ENCODE measurements at regions not wholly inside any gene's neighbourhood (a gene's known extent, or its start where the extent isn't known, plus 50 kb on each side); places are given as distances from the start of the nearest gene placed in this dataset.
A peak's percentile ranks its signal among the peaks of the same experiment; 100 is the strongest.

GRCh38 chr6:159118924-159119323, 50.3 kb upstream of the FNDC1 start:
- DNase-seq: no peak

GRCh38 chr6:159117563-159117962, 51.6 kb upstream of the FNDC1 start:
- DNase-seq: no peak

- peak; percentile 19 to 68 for DNase-seq
Measured at GRCh38 chr6:159117046-159117445, 52.2 kb upstream of the FNDC1 start.

- no peak for DNase-seq
Measured at GRCh38 chr6:159116343-159116742, 52.9 kb upstream of the FNDC1 start.

- peak in 1 of 2 experiments; percentile 31 for DNase-seq
Measured at GRCh38 chr6:159114569-159114968, 54.6 kb upstream of the FNDC1 start.

GRCh38 chr6:159113223-159113622, 56.0 kb upstream of the FNDC1 start:
- DNase-seq: no peak

GRCh38 chr6:159112714-159113113, 56.5 kb upstream of the FNDC1 start:
- no peak for DNase-seq

- DNase-seq: no peak
Measured at GRCh38 chr6:159110748-159111147, 58.5 kb upstream of the FNDC1 start.

GRCh38 chr6:159110013-159110412, 59.2 kb upstream of the FNDC1 start:
- DNase-seq: peak in 1 of 2 experiments; percentile 59

GRCh38 chr6:159109391-159109790, 59.8 kb upstream of the FNDC1 start:
- no peak for DNase-seq

- DNase-seq: no peak
Measured at GRCh38 chr6:159108426-159108985, 60.7 kb upstream of the FNDC1 start.

- no peak for DNase-seq
Measured at GRCh38 chr6:159107451-159108260, 61.5 kb upstream of the FNDC1 start.

- peak in 1 of 2 experiments; percentile 47 for DNase-seq
Measured at GRCh38 chr6:159106627-159107241, 61.9 kb upstream of the TAGAP start.

GRCh38 chr6:159105716-159106115, 60.9 kb upstream of the TAGAP start:
- DNase-seq: no peak

GRCh38 chr6:159104931-159105330, 60.1 kb upstream of the TAGAP start:
- DNase-seq: no peak

- DNase-seq: peak in 1 of 2 experiments; percentile 69
Measured at GRCh38 chr6:159104163-159104925, 59.6 kb upstream of the TAGAP start.

GRCh38 chr6:159103396-159104162, 58.8 kb upstream of the TAGAP start:
- no peak for DNase-seq

- no peak for DNase-seq
Measured at GRCh38 chr6:159102373-159103160, 57.8 kb upstream of the TAGAP start.

GRCh38 chr6:159101656-159102055, 56.9 kb upstream of the TAGAP start:
- DNase-seq: no peak

GRCh38 chr6:159100395-159101182, 55.8 kb upstream of the TAGAP start:
- DNase-seq: no peak

GRCh38 chr6:159099961-159100360, 55.2 kb upstream of the TAGAP start:
- DNase-seq: no peak

All from NCI-H446 (cell line).